HG03095 (cell line): ENCODE measurements at regions not wholly inside any gene's neighbourhood (a gene's known extent, or its start where the extent isn't known, plus 50 kb on each side); places are given as distances from the start of the nearest gene placed in this dataset.
"Not testable (repeated sequence)": the region's sequence is repeated elsewhere in the genome, so short reads cannot be mapped to it uniquely, and the experiment has no call there.

Source experiments
- ATAC-seq: cut with Tn5 transposase; IDR thresholded peaks from one replicate; pipeline ENCODE4 v1.9.1; 2021; ENCODE audit warnings: moderate library complexity; ENCODE audit not compliant: unreplicated experiment

- ATAC-seq, result no peak
Measured at GRCh38 chr12:114858388-114859146, 174.6 kb upstream of the TBX3 start.

DNA sequence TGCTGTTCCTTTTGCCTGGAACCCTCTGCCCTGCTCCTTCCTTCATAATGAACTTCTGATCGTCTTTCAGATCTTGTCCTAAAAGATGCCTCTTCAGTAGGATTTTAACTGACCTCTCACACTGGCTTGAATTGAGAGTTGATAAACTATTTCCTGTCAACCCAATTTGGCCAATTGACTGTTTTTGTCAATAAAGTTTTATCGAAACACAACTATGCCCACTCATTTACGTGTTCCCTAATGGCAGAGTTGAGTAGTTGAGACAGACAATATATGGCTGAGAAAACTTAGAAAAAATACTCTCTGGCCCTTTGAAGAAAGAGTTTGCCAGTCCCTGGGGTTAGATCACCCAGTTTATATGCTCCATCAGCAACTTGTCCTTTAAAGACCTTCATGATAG, 171.7 kb upstream of the TBX3 start:
- no peak for ATAC-seq

- ATAC-seq, result no peak
Measured at GRCh38 chr12:114852976-114853529, 169.1 kb upstream of the TBX3 start.

DNA sequence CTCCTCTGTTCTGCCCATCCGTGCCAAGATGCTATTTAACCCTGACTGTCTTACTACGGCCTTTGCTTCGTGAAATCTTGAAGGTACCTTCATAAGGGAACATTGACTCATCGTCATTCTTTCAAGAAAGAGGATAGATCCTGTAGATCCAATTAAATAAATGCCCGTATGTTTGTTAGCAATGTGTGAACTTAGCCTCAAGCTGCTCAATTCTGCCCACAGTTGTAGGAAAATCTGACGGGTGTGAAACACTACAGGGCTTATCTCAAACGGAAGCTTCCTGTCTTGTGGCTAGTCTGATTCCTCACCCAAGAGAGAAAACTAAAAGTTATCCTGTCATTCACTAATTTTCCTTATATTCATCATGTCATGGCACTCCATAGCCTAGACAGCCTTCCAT, 168.0 kb upstream of the TBX3 start:
- no peak for ATAC-seq

- no peak for ATAC-seq
Measured at GRCh38 chr12:114850661-114851275, 166.8 kb upstream of the TBX3 start.

DNA sequence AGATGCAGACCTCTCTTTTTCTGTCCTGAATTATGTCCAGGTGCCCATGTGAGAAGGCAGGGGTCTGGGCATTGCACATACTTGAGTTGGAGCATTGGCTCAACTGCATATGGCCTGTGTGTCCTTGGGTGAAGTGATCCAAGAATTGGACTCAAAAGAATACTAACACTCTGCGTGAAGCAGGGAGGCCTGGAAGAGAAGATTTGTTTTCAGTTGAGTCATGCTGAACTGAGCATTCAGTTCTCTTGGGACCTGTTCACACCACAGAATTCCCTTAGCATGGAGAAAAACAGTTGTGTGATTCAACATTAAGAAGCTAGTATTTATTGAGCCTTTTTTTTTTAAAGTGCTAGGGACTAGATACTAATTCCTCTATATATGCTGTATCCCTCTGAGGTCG, 164.7 kb upstream of the TBX3 start:
- no peak for ATAC-seq

- no peak for ATAC-seq
Measured at GRCh38 chr12:114847441-114848035, 163.6 kb upstream of the TBX3 start.

- no peak for ATAC-seq
Measured at GRCh38 chr12:114846771-114847170, 162.8 kb upstream of the TBX3 start.

DNA sequence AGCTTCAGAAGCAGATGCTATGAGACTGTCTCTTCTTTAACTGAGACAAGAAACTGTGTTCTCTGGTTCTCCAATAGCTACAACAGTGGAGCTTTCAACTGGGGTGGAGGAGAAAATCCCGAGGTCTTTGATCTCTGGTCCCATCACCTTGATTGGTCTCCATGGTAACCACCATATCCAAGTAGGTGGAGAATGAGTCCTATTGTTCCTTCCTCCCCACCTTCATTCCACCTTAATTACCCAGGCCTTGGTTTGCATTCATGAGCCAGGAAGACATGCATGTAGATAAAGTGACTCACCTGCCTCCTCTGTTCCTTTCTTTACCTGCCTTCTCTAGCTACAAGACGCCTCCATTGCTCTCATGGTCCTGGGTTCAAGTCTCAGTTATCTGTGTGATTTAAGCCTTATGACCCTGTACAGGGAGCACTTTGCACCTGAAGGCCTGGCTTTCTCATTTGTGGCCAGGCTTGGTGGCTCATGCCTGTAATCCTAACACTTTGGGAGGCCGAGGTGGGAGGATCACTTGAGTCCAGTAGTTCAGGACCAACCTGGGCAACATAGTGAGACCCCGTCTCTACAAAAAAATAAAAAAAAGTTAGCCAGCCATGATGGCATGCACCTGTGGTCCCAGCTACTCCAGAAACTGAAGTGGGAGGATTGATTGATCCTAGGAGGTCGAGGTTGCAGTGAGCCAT, 157.7 kb upstream of the TBX3 start:
- ATAC-seq, result no peak

DNA sequence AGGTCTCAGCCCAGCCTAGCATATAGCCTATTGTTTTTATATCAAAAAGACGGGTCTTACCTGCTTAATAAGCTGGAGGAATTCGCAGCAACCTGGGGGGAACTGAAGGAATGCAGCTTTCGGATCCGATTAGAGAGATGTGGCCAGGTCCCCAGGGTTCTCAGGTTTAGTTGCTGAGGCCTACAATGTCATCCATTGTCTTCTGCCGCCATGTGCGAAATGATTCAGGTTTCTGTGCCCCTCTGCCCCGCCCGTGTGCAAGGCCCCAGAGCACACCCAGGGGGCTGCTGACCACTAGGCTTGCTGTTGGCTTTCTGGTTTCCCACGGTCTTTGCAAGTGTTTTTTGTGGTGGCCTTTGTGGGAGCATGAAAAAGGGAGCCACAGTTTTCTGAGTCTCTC, 154.5 kb upstream of the TBX3 start:
- no peak for ATAC-seq

DNA sequence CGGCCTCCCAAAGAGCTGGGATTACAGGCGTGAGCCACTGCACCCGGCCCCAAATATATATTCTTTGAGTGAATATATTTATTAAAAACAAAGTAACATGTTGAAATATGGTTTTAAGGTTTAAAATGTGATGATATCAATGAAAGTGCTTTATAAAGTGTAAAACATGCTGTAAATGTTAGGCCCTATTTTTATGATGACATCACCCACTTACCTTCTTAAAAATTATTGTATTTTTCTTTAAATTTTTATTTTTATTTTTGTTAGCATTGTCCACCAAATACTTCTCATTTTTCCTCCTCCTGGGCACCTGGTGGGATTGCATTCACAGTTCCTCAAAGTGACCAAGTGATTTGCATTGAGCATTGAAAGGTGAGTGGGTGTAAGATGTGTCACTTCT, 152.6 kb upstream of the TBX3 start:
- ATAC-seq, result no peak

- ATAC-seq, result no peak
Measured at GRCh38 chr12:114835031-114835430, 151.1 kb upstream of the TBX3 start.

GRCh38 chr12:114834621-114835020, 150.6 kb upstream of the TBX3 start:
- no peak for ATAC-seq

DNA sequence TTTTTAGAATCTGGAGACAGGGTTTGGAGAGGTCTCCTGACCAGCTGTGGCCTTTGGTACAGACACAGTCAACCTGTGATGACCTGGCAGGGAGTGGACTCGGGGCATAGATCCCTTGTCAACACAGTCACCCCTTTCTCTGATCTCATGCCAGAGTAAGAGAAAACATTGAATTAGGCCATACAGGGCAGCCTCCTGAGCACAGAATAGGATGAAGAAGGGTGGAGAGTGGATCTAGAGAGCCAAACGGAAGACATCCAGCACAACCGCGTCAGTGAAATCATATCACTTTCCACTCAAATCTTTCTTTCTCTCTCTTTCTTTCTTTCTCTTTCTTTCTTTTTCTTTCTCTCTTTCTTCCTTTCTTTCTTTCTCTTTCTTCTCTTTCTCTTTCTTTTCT, 145.9 kb upstream of the TBX3 start:
- ATAC-seq, result no peak

DNA sequence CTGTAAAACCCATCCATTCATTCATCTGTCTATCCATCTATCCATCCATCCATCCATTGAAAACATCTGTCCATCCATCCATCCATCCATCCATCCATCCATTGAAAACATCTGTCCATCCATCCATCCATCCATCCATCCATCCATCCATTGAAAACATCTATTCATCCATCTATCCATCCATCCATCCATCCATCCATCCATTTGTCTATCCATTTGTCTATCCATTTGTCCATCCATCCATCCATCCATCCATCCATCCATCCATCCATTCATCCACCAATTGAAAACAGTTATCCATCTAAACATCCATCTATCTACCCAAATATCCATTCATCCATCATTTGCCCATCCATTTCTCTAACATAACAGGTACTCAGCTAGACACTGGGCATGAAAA, 145.3 kb upstream of the TBX3 start:
- not testable (repeated sequence) for ATAC-seq

GRCh38 chr12:114827461-114827860, 143.5 kb upstream of the TBX3 start:
- no peak for ATAC-seq

GRCh38 chr12:114826244-114826643, 142.3 kb upstream of the TBX3 start:
- ATAC-seq, result no peak

- no peak for ATAC-seq
Measured at GRCh38 chr12:114823724-114824123, 139.7 kb upstream of the TBX3 start.

DNA sequence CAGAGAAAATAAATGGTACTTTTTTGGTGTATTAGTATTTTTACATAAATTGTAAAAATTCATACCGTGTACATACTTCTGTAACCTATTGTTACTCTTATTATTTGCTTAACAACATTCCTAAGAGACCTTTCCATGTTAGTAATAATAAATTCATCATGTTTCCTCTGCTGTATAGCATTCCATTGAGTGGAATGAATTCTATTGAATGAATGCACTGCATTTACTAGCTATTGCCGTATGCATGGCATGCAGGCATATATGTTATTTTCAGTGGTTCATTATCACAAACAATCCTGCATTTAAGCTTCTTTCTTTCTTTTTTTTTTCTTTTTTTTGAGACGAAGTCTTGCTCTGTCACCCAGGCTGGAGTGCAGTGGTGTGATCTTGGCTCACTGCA, 137.6 kb upstream of the TBX3 start:
- no peak for ATAC-seq

DNA sequence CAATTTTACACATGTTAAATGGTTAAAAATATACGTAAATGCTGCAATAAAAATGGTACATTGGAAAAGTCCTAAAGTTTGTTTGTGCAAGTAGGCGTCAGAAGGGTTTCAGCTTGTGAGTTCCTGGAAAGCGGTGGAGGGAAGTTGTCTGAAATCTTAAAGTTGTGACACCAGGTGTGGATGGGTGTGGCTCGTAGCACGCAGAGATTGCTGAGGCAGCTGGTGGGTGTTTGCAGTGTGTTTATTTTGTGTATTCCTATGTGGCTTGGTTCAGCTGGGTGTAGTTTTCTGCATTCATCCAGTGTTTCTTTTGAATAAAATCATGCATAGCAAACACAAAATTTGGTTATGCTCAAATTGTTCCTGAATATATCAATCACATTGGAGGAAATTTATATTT, 136.8 kb upstream of the TBX3 start:
- ATAC-seq, result no peak

- ATAC-seq, result no peak
Measured at GRCh38 chr12:114817571-114818425, 133.8 kb upstream of the TBX3 start.
